HG03342 (cell line): ENCODE measurements at regions not wholly inside any gene's neighbourhood (a gene's known extent, or its start where the extent isn't known, plus 50 kb on each side); places are given as distances from the start of the nearest gene placed in this dataset.
"Not testable (repeated sequence)": the region's sequence is repeated elsewhere in the genome, so short reads cannot be mapped to it uniquely, and the experiment has no call there.

ENCODE experiments used
- ATAC-seq: cut with Tn5 transposase; IDR thresholded peaks from one replicate; pipeline ENCODE4 v1.9.1; 2021; ENCODE audit warnings: mild to moderate bottlenecking, moderate library complexity; ENCODE audit not compliant: unreplicated experiment

DNA sequence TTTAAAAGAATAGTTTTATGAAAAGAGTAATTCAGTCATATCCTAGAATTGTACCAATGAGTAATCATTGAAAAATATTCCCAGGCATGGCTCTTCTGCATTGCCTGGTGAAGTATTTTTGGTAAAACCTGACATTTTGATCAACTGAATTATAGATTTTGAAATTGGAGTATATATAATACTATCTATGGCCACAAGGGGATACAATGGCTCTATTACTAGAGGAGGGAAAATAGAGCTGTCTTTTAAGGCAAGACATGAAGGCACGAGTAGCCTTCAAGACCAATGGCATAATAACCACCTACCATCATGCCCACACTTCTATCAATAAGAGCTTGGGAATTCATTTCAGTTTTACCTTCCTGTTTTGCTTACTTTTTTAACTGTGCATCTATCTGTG lies 1241.4 kb upstream of the TMEM132C start:
- ATAC-seq = no peak

DNA sequence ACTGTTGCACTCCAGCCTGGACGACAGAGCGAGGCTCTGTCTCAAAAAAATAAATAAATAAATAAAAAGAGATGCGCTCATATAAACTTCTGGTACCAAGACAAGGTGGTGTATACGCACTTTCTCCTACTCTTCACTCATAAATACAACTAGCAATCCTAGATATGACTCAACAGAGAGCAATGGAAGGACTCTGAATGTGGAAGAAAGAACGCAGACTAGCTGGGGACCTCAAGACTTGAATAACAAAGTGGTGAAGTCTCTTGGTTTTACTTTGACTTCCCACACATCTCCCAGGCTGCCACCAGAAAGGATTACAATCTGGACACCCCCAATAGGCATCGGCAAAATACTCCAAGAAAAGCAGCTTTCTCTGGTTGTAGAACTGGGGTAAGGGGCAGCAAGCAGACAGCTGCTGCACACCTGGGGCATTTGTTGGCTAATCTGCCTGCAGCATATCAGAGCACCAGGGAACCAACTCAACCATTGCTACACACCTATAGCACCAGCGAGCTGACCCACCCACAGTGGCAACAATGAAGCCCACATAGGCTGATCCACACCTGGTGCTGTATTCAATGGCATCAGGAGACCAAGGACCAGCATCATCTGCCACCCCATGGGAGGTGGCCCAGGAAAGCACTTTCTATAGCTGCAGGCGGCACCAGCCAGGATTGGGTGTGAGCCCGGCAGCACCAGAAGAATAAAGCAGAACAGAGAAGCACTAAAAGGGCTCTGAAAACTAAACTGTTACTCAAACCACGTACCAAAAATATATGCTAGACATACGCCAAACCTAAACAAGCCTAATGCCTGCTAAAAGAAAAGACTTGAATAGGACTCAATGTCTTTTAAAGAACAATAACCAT lies 1231.7 kb upstream of the TMEM132C start:
- no peak for ATAC-seq

DNA sequence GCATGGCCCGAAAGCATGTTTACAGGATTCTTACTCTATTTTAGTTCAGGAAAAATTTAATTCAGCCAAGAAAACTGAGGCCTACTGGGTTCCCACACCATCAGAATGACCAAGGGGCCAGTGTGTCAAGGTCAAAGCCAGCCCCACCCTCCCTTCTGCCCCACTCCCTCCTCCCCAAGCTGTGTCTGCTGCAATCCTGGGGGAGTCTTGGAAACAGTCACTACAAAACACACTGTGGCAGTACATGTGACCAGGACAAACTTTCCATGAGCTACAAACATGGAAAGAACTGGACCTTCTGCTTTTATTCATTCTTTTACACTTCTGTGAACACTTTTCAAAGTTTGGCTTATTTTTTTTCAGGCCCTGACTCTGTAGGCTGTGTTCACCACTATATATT lies 1228.8 kb upstream of the TMEM132C start:
- no peak for ATAC-seq

DNA sequence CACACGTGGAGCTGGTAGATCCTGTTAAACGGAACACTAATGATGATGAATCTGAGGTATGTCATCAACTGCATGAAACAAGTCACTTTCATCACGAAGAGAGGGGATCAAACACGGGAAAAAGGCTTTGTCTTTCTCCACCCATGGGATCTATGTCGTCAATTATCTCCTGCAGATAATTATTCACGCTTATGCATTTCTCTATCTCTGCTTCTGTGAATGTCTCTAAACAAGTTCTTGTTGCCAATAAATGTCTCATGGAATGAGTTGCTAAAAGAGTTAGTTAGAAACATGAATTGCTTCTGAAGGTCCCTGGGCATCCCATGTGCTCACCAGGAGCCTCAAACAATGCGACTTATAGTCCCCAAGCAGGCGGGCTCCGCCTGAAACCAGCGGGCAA lies 1228.2 kb upstream of the TMEM132C start:
- no peak for ATAC-seq

DNA sequence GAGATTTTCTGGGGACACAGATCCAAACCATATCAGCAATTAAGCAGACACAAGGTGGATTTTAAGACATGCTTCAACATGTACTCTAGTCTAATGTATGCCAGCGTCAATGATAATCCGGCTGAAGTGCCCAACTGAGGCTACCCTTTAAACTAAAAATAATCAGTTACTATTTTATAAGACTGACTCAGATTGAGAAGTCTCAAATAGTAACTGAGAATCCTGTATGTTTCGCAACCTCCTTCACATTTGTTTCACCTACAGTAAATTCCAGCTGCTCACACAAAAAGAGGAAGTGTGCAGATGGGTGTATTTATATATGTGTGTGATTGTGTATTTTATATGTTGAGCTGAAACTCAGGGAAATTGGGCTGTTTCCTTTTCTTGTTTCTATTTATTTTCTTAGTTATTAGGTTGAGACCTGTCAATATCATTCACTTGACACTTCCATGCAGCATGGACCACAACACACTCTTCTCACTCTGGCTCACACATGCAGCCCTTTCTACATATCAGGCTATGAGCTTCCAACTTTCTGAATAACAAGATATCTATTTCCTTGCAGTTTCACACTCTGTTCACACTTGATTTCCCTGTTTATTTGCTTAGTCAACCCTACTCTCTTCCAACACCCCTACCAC lies 1224.9 kb upstream of the TMEM132C start:
- peak; percentile 94 for ATAC-seq

DNA sequence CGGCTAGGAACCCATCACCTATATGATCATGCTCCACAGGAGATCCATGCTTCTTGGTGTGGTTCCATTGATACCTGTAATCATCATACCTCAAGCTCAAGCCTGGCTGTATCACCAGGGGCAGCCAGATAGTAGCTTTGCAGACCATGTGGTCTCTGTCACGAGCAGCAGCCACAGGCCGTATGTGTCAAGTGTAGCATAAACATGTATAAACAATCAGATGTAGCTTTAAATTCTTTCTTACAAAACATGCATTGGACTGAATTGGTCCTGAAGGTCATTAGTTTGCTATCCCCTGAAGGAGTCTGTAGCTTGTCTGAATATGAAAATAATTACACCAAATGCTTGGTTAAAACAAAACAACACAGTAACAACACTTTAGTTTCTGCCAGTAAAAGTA lies 1223.2 kb upstream of the TMEM132C start:
- ATAC-seq = no peak

DNA sequence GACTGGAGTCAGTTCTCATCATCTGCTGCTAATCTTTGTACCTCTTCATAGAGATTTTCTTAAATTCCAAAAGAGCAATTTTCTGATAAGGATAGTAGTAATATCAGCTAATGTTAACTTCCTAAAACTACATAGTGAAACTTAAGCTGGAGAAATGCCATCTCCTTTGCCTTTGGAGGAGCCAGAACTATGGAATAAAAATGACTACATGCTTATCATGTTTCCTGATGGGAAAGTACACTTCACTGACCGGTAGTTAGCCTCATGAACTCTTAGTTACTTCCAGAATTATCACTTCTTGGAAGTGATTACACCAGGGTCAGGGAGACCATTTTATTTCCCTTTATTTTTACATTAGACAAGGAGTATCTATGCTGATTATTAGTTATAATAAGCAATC lies 1222.1 kb upstream of the TMEM132C start:
- ATAC-seq = no peak

DNA sequence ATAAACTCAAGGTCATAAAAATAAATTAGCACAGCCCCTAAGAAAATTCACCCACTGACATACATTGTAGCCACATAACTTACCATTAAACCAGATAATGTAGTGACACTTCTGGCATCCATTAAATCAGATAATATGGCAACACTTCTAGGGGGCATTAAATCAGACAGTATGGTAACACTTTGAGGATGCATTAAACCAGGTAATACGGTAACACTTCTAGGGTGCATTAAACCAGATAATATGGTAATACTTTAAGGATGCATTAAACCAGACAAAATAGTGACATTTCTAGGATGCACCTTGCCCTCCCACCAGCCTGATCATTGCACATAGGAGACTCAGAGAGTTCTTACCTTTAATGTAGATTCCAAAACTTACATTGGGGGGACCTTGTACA lies 1220.5 kb upstream of the TMEM132C start:
- ATAC-seq = no peak

DNA sequence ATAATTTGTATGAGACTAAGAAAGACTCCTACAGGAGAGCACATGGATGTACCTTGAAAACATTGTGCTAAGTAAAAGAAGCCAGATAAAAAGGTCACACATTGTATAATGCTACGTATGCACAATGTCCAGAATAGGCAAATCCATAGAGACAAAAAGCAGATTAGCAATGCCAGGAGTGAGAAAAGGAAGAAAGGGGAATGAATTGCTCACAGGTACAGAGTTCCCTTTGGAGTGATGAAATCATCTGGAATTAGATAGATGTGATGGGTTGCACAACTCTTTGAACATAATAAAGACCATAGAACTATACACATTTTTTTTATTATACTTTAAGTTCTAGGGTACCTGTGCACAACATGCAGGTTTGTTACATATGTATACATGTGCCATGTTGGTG lies 1218.9 kb upstream of the TMEM132C start:
- no peak for ATAC-seq

DNA sequence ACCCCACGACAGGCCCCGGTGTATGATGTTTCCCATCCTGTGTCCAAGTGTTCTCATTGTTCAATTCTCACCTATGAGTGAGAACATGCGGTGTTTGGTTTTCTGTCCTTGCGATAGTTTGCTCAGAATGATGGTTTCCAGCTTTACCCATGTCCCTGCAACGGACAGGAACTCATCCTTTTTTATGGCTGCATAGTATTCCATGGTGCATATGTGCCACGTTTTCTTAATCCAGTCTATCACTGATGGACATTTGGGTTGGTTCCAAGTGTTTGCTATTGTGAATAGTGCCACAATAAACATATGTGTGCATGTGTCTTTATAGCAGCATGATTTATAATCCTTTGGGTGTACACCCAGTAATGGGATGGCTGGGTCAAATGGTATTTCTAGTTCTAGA lies 1218.4 kb upstream of the TMEM132C start:
- ATAC-seq = not testable (repeated sequence)

DNA sequence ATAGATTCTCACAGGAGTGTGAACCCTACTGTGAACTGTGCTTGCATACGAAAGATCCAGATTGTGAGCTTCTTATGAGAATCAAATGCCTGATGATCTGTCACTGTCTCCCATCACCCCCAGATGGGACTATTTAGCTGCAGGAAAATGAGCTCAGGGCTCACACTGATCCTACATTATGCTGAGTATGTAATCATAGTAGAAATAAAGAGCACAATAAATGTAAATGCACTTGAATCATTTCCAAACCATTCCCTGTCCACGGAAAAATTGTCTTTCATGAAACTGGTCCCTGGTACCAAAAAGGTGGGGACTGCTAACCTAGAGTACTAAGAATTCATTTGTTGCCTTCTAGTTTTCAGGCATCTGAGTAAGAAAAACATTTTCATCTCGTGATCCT lies 1215.8 kb upstream of the TMEM132C start:
- ATAC-seq = no peak

DNA sequence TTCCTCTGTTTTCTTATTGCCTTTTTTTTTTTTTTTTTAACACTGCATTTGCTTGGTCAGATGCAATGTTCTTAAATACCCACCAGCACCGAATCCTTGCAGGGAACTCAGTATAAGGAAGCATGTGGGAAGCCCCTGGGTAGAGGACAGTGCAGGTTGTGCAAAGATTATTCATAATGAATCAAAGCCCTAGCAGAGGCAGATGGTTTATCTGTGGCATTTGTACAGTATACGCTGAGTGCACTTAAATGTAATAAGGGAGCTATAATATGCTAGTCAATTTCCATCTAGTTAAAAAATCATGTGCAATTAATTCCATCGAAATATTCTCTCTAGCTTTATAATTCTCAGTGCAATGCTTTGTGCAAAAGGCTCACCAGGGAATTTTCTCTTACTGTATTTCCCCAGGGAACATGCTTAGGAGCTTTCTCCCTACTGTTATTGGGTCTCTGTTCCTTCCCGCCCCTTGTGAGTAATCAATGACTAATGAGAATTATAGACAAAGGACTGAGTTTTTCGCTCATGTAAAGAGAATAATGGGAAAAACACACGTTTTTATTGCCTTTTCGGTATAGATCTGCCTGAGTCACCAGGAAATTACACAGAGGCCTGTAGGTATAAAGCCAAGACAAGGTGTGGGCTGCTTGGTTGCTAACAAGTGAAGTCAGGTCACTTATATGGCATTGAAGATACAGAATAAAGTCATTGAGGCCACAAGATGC lies 1214.3 kb upstream of the TMEM132C start:
- ATAC-seq = no peak

DNA sequence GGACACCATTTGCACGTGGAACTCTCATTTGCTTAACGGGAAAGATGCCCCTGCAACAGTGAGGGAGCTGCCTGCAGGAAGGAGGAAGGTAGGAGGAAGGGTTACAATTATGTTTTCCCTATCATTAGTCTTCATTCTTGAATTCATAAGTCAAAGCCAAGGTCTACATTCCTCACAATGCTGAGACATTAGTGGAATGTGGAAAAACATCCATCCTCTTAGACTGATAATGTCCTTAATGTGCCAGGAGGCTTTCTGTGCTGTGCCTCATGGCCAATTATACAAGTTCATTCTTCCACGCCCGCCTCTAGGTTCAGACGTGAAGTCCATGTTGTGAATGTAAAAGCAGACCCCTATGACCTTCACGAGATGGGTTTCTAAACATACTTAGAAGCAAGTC lies 1212.4 kb upstream of the TMEM132C start:
- no peak for ATAC-seq

DNA sequence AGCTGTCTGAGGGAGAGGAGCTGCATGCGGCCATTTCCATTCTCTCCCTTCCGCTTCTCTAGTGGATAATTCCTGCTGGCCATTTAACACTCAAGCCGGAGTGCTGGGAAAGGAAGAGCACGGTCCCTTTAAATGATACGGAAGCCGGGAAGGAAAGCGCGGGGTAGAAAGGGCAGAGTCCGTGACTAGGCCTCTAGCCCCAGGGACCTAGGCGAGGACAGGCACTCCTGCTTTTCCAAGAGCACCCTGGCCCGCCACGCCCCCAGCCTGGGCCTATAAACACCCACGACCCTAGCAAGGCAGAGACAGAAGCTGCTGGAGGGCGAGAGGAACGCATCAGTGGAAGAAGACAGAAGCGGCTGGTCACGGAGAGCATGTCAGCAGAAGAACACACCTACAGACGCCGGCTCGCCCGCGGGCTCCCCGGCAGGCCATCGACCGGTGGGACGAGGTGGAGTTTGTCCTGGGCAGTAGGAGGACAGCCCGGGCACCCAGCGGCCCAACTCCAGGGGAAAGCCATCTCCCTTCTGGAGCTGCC lies 1206.6 kb upstream of the TMEM132C start:
- no peak for ATAC-seq

DNA sequence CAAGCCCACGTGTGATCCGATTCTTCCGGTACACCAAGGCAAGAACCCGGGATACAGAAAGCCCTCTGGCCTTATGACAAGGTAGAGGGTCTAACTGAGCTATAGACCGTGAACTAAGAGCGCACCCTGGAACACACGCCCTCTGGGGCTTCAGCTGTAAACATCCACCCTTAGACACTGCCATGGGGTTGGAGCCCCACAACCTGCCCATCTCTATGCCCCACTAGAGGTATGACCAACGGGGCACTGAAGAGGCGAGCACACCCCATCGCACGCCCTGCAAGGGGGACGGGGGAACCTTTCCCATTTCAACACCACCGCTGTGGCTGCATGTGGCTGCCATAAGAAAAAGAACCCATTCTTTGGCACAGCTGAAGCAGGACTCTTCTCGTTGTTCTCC lies 1206.0 kb upstream of the TMEM132C start:
- ATAC-seq = no peak

DNA sequence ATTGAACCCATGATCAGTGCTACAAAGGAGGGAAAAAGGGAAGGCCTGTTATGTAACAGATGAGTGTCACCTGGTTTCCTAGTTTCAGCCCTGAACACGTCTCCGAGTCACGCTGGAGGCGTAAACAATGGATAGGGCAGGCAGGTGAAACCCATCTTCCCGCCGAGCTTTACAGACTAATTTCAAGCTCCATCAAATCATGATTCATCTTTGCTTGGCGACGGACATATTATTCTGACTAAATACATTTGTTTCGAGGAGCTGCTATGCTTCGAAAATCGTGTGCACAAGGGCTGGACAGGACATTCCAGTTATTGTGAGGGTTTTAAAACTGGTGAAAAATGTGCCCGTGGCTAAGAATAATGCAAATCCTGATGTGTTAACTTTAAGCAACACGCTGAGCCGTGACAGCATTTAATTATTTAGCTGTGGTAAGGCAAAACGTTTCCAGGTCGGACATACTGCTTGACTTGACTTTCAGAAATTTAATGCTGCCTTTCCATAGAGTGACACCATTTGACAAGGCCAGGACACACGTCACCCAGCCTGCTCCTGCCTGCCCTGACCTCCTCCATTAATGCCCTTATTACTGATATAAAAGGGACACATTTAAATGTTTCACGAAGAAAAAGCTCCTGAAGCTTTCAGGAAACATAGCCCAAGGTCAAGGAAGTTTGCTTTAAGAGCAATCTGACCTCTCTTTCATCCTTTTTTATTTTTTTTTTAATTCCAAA lies 1203.5 kb upstream of the TMEM132C start:
- no peak for ATAC-seq

DNA sequence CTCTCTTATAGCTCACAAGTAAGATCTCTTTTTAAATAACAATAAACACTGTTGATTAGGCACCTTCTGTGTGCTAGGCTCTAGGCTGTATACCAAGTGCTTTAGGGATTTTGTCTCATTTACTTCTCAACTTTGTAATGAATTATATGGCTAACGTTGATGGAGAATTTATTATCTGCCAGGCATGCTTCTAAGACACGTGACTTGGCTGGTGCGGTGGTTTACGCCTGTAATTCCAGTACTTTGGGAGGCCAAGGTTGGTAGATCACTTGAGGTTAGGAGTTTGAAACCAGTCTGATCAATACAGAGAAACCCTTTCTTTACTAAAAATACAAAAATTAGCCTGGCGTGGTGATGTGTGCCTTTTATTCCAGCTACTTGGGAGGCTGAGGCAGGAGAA lies 1202.8 kb upstream of the TMEM132C start:
- no peak for ATAC-seq

DNA sequence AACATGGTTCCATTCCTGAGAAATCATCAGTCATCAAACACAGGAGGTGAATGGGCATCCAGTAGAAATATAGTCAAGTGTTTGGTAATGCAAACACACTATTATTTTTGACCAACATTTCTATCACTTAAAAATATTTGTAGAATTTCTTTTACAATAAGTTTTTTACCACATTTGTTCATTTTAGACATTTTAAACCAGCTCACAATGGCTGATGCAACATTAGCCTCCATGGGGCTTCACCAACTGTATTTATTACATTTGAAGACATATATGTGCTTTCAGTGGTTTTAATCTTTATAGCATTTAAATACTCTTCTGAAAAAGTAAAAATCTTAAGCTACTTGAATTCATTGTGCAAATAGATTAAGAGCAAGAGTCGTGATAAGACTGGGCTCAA lies 1201.4 kb upstream of the TMEM132C start:
- no peak for ATAC-seq

DNA sequence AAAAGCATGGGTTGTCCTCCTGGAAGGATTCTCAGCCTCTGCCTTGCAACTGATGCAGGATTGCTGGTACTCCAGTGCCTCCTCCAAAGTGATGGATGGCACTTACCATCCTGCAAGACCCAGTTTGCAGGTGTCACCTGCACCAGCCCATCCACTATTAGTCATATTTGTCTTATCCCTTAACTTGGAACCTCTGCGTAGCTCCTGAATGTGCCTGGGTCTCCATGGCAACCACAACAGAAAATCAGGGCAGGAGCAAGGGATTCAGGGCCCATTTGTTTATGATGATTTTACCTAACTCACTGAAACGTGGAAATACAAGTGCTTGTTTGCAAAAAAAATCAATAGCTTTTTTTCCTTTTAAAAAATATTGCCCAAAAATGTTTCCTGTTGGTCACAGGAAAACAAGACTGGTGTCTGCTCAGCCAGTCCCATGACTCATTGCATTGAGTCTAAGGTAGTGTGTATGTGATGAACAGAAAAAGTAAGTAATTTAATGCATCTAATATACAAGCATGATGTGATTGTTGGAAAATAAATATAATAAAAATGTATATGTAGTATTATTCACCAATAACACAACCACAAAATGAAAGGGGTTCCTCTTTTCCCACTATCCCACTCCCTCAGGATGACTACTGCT lies 1196.3 kb upstream of the TMEM132C start:
- ATAC-seq = no peak

DNA sequence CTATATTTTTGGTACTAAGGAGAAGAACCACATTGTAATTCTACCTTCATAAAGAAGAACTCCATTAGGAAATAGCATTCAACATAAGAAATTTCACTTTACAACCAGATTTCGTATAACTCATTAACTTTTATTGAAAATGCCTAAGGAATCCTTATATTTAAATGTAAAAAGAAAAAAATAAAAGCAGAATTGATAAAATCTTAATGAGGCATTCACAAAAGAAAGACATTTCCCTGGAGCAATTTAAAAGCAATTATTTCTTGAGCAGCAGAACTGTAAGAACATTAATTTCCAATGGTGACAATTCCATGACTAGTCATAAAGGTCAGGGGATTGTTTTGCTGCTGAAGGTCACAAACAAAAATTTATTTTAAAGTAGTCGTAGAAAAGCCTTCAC lies 1192.8 kb upstream of the TMEM132C start:
- no peak for ATAC-seq
